ENCODE measurements at regions not wholly inside any gene's neighbourhood (a gene's known extent, or its start where the extent isn't known, plus 50 kb on each side); places are given as distances from the start of the nearest gene placed in this dataset.
"Not testable (repeated sequence)": the region's sequence is repeated elsewhere in the genome, so short reads cannot be mapped to it uniquely, and the experiment has no call there.

- no peak for DNase-seq (ENCODE audit: low read depth)
Measured at GRCh38 chr2:175247159-175247558, 65.6 kb upstream of the ATP5MC3 start.

GRCh38 chr2:175244697-175245096 lies 63.2 kb upstream of the ATP5MC3 start:
- DNase-seq (ENCODE audit: low read depth): no peak

GRCh38 chr2:175241691-175242090 lies 60.2 kb upstream of the ATP5MC3 start:
- no peak for DNase-seq (ENCODE audit: low read depth)

- DNase-seq (ENCODE audit: low read depth): not testable (repeated sequence)
Measured at GRCh38 chr2:175240033-175240432, 58.5 kb upstream of the ATP5MC3 start.

- DNase-seq (ENCODE audit: low read depth): no peak
Measured at GRCh38 chr2:175236930-175237329, 55.4 kb upstream of the ATP5MC3 start.

- no peak for DNase-seq (ENCODE audit: low read depth)
Measured at GRCh38 chr2:175234650-175235049, 53.1 kb upstream of the ATP5MC3 start.

- no peak for DNase-seq (ENCODE audit: low read depth)
Measured at GRCh38 chr2:175234153-175234552, 52.6 kb upstream of the ATP5MC3 start.

GRCh38 chr2:175233135-175233719 lies 51.7 kb upstream of the ATP5MC3 start:
- no peak for DNase-seq (ENCODE audit: low read depth)
